Transverse colon (tissue), 3 donors: ENCODE measurements at regions not wholly inside any gene's neighbourhood (a gene's known extent, or its start where the extent isn't known, plus 50 kb on each side); places are given as distances from the start of the nearest gene placed in this dataset.

Experiments used
- CTCF ChIP-seq, 5 experiments: fragments of 200-600 bp in 3 of 5; fragments of 450-650 bp in 2 of 5; sonication (generic) in 3 of 5; IDR thresholded peaks; 1 replicate in 2 of 5; 2 replicates in 3 of 5; pipeline ENCODE4 v1.5.1; 2016 to 2017; ENCODE audit warnings: antibody characterized with exemption in 5 of 5, inconsistent platforms in 3 of 5, mild to moderate bottlenecking in 2 of 5, moderate library complexity in 1 of 5
- POLR2A ChIP-seq: fragments of 450-650 bp; IDR thresholded peaks from one replicate; pipeline ENCODE4 v1.6.1; 2016; ENCODE audit warnings: antibody characterized with exemption, mild to moderate bottlenecking, moderate library complexity

- TF ChIP-seq CTCF (IDR thresholded peaks at IDR 0.05) = no peak
- TF ChIP-seq POLR2A = no peak
Observed at GRCh38 chr12:4177262-4177661, 96.3 kb upstream of the CCND2 start.
